IPS DF 4.7 (cell line): ENCODE measurements at regions not wholly inside any gene's neighbourhood (a gene's known extent, or its start where the extent isn't known, plus 50 kb on each side); places are given as distances from the start of the nearest gene placed in this dataset.

ENCODE experiments used
- DNase-seq: peaks from one replicate; pipeline ENCODE4 v3.0.0-alpha.2; 2013; ENCODE audit warnings: low spot score; ENCODE audit errors: extremely low read depth

- DNase-seq = no peak
Observed at GRCh38 chrX:104309169-104309568, 54.4 kb upstream of the ESX1 start.

- DNase-seq = no peak
Observed at GRCh38 chrX:104307341-104307740, 52.6 kb upstream of the ESX1 start.

DNA sequence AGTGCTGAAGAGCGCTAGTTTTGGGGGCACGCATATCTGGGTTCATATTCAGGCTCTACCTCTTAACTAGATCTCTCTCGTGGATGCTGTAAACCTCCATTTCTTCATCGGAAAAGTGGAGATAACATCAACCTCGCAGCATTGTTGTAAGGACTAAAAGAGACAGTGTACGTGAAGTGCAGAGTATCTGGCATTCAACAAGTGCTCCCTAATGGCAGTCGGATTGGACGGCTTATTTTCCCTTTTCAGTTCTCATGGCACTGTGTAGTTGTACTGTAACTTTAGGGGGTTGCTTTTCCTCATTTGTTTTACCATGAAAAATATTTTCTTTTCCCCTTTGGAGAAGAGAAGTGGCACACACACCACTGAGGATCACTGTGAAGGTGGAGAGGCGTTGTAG lies 51.4 kb upstream of the ESX1 start:
- DNase-seq = no peak
